Keratinocyte (primary cell): ENCODE measurements at regions not wholly inside any gene's neighbourhood (a gene's known extent, or its start where the extent isn't known, plus 50 kb on each side); places are given as distances from the start of the nearest gene placed in this dataset.

ENCODE experiments used
- DNase-seq: peaks from one replicate; pipeline ENCODE4 v3.0.0-alpha.2; 2011; ENCODE audit warnings: low read depth, missing footprints, low spot score
- FAIRE-seq: peaks from 2 replicates; lab custom pipeline; 2011; peaks lifted over from hg19 to GRCh38; lab: Jason Lieb, UNC
- H2AFZ ChIP-seq: 2 replicates; pipeline ENCODE4 v1.6.0; 2012; ENCODE audit warnings: low read length, control low read depth, inconsistent platforms; ENCODE audit not compliant: control insufficient read depth
- H3K27ac ChIP-seq: 2 replicates; pipeline ENCODE4 v1.5.1; 2011; ENCODE audit warnings: low read length; ENCODE audit not compliant: control insufficient read depth, insufficient read depth
- H3K27me3 ChIP-seq: 3 replicates; pipeline ENCODE4 v1.6.0; 2011; ENCODE audit warnings: low read length; ENCODE audit not compliant: control insufficient read depth, insufficient read depth; ENCODE audit errors: extremely low read depth
- H3K36me3 ChIP-seq, 2 experiments: 2 replicates in 1 of 2; 3 replicates in 1 of 2; pipeline ENCODE4 v1.5.1; 2011; ENCODE audit warnings: low read length in 2 of 2, mild to moderate bottlenecking in 1 of 2; ENCODE audit not compliant: control insufficient read depth in 2 of 2, insufficient read depth in 2 of 2; ENCODE audit errors: extremely low read depth in 1 of 2
- H3K4me1 ChIP-seq: 3 replicates; pipeline ENCODE4 v1.5.1; 2011; ENCODE audit warnings: low read length; ENCODE audit not compliant: control insufficient read depth, insufficient read depth; ENCODE audit errors: extremely low read depth
- H3K4me2 ChIP-seq: 3 replicates; pipeline ENCODE4 v1.6.0; 2011; ENCODE audit warnings: low read depth, low read length; ENCODE audit not compliant: control insufficient read depth, insufficient read depth; ENCODE audit errors: extremely low read depth
- H3K4me3 ChIP-seq, 3 experiments: fragments of 200-600 bp in 1 of 3; sonication (generic) in 1 of 3; 2 replicates in 2 of 3; 3 replicates in 1 of 3; pipeline ENCODE4 v1.5.1; 2011 to 2016; ENCODE audit warnings: low read length in 3 of 3, mild to moderate bottlenecking in 3 of 3, control low read depth in 2 of 3, inconsistent platforms in 1 of 3, low read depth in 1 of 3, mixed read lengths in 1 of 3, mixed run types in 1 of 3, moderate library complexity in 1 of 3; ENCODE audit not compliant: control insufficient read depth in 2 of 3, insufficient read depth in 2 of 3; ENCODE audit errors: extremely low read depth in 1 of 3
- H3K79me2 ChIP-seq: 2 replicates; pipeline ENCODE4 v1.6.0; 2012; ENCODE audit warnings: low read length; ENCODE audit not compliant: control insufficient read depth, insufficient read depth
- H3K9ac ChIP-seq: 3 replicates; pipeline ENCODE4 v1.6.0; 2011; ENCODE audit warnings: low read length; ENCODE audit not compliant: control insufficient read depth, insufficient read depth; ENCODE audit errors: extremely low read depth
- H3K9me1 ChIP-seq: 3 replicates; pipeline ENCODE4 v1.6.0; 2011; ENCODE audit warnings: low read length; ENCODE audit not compliant: control insufficient read depth, insufficient read depth; ENCODE audit errors: extremely low read depth
- H3K9me3 ChIP-seq: 2 replicates; pipeline ENCODE4 v1.5.1; 2012; ENCODE audit warnings: low read depth, low read length; ENCODE audit not compliant: control insufficient read depth
- H4K20me1 ChIP-seq: 3 replicates; pipeline ENCODE4 v1.6.0; 2011; ENCODE audit warnings: low read length; ENCODE audit not compliant: control insufficient read depth, insufficient read depth; ENCODE audit errors: extremely low read depth
- CTCF ChIP-seq, 3 experiments: IDR thresholded peaks in 1 of 3; conservative IDR thresholded peaks in 1 of 3; optimal IDR thresholded peaks in 1 of 3; 2 replicates in 2 of 3; 3 replicates in 1 of 3; pipeline versions ENCODE3 to v1.5.1; 2011; ENCODE audit warnings: low read length in 3 of 3, mild to moderate bottlenecking in 3 of 3, moderate library complexity in 2 of 3, control low read depth in 1 of 3, inconsistent platforms in 1 of 3; ENCODE audit not compliant: insufficient read depth in 2 of 3; ENCODE audit errors: extremely low read depth in 1 of 3
- EZH2 ChIP-seq: IDR thresholded peaks from one replicate; pipeline ENCODE4 v1.6.1; 2012; ENCODE audit warnings: inconsistent platforms, mild to moderate bottlenecking, low read length, moderate library complexity
- dilution Hi-C: fragments of 300-500 bp; cut with MboI; formaldehyde crosslinking; loops from one replicate; pipeline ENCODE4 v1.7.0; 2020; ENCODE audit warnings: low sequenced_read_pairs; ENCODE audit not compliant: extremely low pct_ligation_motif_present

- no peak overlapping the region for H3K27ac ChIP-seq
- no peak overlapping the region for H2AFZ ChIP-seq
- no peaks in the 10 kb centered on the region for H3K27me3 ChIP-seq
- H3K4me2 ChIP-seq = no peak overlapping the region
- no peak overlapping the region for H3K9ac ChIP-seq
- TF ChIP-seq EZH2 (no peak), CTCF (optimal IDR thresholded peaks at IDR 0.05 in 1 of 3, IDR thresholded peaks at IDR 0.05 in 1 of 3, conservative IDR thresholded peaks at IDR 0.05 in 1 of 3; ENCODE audit: extremely low read depth in 1 of 3, insufficient read depth in 2 of 3, low read length in 3 of 3) (no peak)
- no peak for DNase-seq
- H3K9me1 ChIP-seq = no peaks in the 10 kb centered on the region
- no peak for FAIRE-seq
- no peaks in the 10 kb centered on the region for H4K20me1 ChIP-seq
- H3K9me3 ChIP-seq = no peaks in the 10 kb centered on the region
- dilution Hi-C loops = no loop called here
- no peak overlapping the region for H3K4me3 ChIP-seq
- no peaks in the 10 kb centered on the region for H3K4me1 ChIP-seq
- no peaks in the 10 kb centered on the region for H3K36me3 ChIP-seq
- no peaks in the 10 kb centered on the region for H3K79me2 ChIP-seq
Measured at GRCh38 chr12:127619869-127620734, 646.9 kb upstream of the TMEM132C start.

- Histone ChIP-seq H3K79me2 (no peaks in the 10 kb centered on the region), H3K9ac (no peak overlapping the region), H2AFZ (no peak overlapping the region), H4K20me1 (no peaks in the 10 kb centered on the region), H3K36me3 (no peaks in the 10 kb centered on the region), H3K27me3 (no peaks in the 10 kb centered on the region), H3K4me3 (no peak overlapping the region), H3K4me1 (no peaks in the 10 kb centered on the region), H3K9me1 (no peaks in the 10 kb centered on the region), H3K9me3 (no peaks in the 10 kb centered on the region), H3K4me2 (no peak overlapping the region), H3K27ac (no peak overlapping the region)
- DNase-seq (no peak), FAIRE-seq (no peak)
- dilution Hi-C loops = no loop called here
- TF ChIP-seq CTCF (optimal IDR thresholded peaks at IDR 0.05 in 1 of 3, IDR thresholded peaks at IDR 0.05 in 1 of 3, conservative IDR thresholded peaks at IDR 0.05 in 1 of 3; ENCODE audit: extremely low read depth in 1 of 3, insufficient read depth in 2 of 3, low read length in 3 of 3) (no peak), EZH2 (no peak)
Measured at GRCh38 chr12:127620735-127621355, 646.1 kb upstream of the TMEM132C start.
